ENCODE measurements at regions not wholly inside any gene's neighbourhood (a gene's known extent, or its start where the extent isn't known, plus 50 kb on each side); places are given as distances from the start of the nearest gene placed in this dataset.
"Not testable (repeated sequence)": the region's sequence is repeated elsewhere in the genome, so short reads cannot be mapped to it uniquely, and the experiment has no call there.

DNA sequence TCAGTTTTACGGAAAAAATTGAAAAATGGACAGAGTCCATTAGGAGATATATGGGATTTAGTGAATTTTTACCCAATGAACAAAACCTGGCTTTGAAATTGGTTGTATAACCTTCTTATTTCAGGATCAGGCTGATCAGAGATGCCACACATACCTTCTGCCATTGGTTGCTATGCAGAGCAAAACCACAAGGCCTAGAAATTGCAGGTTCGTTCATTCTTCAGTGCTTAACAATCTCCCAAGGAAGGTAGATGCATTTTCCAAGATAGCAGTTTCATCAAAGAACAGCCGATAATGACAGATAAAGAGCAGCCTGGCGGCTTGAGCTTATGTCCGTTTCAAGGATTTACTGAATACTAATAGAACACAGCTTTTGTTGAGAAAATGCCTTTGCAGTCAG, 868.8 kb downstream of the EPHA4 start:
- DNase-seq (ENCODE audit: extremely low read depth, low read depth): no peak

DNA sequence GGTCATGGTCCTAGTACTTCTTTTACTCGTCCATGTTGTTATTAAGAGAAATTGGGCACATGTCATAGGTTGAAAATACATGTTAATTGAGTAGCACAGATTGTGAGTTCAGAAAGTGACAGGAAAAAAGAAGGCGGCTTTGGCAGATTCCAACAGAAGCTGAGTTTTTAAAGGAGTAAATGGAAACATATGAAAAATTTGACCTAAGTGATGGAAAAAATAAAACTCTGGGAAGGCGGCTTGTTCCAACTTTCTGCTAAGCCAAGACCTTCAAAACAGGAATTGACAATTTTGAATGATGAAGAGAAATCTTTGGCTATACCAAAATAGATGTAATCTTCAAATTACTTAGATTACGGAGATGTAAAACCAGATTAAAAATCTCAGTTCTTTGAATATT, 868.0 kb downstream of the EPHA4 start:
- DNase-seq (ENCODE audit: extremely low read depth, low read depth): no peak

DNA sequence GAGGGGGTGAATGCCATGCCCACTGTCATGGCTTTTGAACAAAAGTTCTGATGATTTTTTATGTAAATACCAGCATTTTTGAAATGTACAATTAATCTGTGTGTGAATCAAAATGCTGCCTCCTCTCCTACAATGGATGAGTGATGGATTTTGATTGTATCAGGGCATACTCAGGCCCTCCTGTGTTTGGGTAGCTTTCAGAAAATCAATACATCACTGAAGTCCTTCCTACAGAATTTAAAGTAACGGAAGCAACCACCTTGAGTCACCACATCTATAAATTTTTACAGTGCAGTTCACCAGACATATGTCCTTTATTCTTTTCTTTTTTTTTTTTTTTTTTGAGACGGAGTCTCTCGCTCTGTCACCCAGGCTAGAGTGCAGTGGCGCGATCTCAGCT, 867.3 kb downstream of the EPHA4 start:
- DNase-seq (ENCODE audit: extremely low read depth, low read depth): no peak

DNA sequence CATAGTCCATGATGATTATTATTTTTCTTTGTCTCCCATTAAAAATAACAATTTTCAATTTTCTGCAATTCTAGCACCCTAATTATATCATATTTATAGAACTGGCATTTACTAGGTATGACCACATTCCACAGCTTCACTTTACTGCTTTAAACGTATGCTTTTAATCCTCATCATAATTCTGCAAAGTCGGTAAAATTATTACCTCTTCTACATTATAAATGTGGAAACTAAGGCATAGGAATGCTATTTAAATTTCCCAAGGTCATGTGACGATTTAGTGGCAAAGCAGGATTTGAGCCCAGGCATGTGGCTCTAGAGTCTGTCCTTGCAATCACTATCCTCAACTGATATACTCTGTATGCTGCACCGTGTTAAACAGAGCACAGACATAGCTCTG, 866.4 kb downstream of the EPHA4 start:
- no peak for DNase-seq (ENCODE audit: extremely low read depth, low read depth)

DNA sequence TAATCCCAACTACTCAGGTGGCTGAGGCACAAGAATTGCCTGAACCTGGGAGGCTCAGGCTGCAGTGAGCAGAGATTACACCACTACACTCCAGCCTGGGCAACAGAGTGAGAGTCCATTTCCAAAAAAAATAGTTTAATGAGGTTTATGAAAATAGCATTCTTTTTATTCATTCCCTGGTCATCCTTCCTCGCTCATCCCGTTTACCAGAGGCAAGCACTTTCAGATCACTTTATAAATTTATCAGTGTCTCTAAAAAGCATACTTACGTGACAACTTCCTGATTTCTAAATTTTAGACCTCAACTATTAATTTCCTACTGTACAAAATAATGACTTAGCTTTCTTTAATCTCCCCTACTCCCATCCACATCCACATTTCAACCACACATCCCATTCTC, 864.8 kb downstream of the EPHA4 start:
- no peak for DNase-seq (ENCODE audit: extremely low read depth, low read depth)

DNA sequence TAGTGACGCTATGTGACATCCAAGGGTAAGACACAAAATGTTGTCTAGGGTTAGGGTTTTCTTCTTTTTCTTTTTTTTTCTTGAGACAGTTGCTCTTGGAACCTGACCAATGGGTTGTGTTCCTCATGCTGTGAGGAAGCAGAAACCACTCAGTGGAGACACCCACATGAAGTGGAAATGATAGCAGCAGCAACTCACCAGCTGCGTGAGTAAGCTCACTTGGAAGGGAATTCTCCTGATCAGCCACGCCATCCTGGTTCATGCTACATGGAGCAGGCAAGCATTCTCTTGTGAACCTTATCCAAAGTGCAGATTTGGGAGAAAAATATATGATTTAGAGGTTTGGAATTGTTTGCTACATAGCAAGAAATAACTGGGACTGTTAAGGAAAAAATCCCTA, 863.7 kb downstream of the EPHA4 start:
- no peak for DNase-seq (ENCODE audit: extremely low read depth, low read depth)

DNA sequence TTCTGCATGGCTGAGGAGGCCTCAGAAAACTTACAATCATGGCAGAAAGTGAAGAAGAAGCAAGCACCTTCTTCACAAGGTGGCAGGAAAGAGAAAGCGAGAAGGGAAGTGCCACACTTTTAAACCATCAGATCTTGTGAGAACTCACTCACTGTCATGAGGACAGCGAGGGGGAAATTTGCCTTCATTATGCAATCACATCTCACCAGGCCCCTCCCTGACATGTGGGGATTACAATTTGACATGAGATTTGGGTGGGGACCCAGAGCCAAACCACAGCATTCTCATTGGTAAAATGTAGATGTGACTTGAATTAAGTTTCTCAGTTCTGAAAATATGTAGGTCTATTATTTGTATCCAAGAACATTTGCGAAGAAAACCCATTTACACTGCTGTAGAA, 854.8 kb downstream of the EPHA4 start:
- no peak for DNase-seq (ENCODE audit: extremely low read depth, low read depth)

DNA sequence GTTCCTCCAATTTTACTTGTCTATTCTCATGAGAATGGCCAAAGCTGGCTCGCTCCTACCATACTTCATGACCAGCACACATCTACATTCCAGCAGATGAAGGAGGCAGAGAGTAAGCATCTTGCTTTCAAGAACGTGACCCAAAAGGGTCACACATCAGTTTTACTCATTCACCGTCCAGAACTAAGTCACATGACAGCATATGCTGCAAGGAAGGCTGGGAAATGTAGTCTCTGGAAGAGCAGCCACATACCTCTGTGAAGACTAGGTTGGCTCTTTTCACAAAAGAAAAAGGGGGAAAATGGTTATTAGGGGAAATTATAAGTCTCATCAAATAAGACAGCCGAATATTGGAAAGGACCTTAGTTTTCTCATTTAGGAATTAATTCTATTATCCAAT, 835.3 kb downstream of the EPHA4 start:
- DNase-seq (ENCODE audit: extremely low read depth, low read depth): no peak

DNA sequence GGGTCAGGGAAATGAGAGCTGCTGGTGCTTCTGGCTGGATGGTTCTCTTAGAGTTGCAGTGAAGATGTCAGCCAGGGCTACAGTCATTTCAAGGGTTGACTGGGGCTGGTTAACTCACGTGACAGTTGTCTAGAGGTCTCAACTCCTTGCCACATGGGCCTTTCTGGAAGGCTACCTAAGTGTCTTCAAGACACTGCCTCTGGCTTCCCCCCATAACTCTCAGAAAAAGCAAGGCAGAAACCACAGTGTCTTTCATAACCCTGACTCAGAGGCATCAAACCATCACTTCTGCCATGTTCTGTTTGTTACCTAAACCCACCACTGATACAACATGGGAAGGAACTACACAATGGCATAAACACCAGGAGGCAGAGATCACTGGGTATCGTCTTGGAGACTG, 828.9 kb downstream of the EPHA4 start:
- DNase-seq (ENCODE audit: extremely low read depth, low read depth): no peak

DNA sequence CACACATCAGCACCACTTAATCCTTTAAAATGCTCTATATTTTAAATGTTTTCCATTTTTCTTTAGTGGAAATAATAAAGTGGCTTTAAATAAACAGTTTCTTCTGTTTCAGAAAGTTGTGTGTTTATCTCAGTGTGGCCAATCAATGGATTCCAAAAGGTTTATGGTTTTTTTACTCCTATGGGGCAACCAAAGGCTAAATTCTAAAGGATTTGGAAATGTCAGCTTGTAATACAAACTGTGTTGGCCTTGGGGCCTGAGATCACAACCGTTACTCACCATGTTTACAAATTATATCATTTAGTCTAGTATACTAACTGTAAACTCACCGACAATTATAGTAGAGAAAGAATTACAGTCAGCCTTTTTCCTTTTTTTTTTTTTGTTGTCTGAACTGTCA, 827.2 kb downstream of the EPHA4 start:
- no peak for DNase-seq (ENCODE audit: extremely low read depth, low read depth)

DNA sequence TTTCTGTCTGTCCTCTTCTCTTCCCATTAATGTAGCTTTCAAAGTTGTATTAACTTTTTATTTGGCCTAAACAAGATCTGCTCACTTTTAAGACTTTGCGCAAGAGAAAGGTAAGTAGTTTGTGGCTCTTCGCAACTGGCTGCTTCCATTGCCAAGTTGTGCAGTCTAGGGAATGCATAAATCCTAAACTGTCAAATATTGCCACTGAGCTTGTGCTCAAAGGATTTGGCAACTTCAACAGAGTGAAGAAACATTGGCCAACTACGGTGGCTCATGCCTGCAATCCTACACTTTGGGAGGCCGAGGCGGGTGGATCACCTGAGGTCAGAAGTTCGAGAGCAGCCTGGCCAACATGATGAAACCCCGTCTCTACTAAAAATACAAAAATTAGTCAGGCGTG, 826.4 kb downstream of the EPHA4 start:
- DNase-seq (ENCODE audit: extremely low read depth, low read depth): no peak

DNA sequence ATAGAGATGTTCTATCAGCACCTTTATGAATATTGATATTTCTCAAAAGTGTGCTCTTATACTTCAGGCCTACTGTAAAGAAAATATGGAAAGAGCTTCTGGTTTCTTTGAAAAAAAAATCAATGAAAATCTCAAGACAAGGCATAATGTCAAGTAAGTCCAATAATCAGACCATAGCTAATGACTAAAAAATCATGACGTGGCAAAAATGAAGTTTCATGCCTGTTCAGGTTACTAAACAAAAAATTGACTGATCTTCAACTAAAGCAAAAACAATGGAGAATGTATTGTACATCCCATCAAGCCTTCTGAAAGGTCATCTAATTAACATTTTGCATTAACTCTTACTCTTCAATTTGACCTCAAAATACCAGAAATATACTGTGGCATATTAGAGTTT, 824.4 kb downstream of the EPHA4 start:
- no peak for DNase-seq (ENCODE audit: extremely low read depth, low read depth)

DNA sequence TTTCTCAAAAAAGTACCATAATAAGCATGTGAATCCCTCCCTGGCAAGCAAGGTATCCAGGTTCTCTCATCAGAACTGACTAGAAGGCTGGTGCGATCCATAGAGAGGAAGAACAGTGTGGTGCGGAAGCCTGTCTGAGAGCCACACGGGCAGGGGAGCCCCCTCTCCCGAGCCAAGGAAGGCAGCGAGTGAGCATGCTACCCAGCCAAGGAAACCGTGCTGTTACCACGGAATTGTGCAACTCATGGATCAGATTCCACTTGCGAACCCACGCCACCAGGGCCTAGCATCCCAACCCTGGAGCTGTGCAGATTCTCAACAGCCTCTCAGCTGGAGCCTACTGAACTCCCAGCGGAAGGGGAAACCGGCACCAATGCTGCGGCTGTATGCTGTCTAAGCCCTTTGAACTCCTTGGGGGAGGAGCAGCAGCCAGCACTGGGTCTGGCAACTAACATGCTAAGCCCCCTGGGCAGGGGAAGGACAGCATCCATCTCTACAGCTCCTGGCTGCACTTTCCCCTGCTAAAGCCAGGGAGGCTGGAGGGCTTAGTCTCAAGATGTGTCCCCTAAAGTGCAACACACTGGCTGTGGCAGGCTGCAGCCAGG, 823.1 kb downstream of the EPHA4 start:
- DNase-seq (ENCODE audit: extremely low read depth, low read depth): no peak

DNA sequence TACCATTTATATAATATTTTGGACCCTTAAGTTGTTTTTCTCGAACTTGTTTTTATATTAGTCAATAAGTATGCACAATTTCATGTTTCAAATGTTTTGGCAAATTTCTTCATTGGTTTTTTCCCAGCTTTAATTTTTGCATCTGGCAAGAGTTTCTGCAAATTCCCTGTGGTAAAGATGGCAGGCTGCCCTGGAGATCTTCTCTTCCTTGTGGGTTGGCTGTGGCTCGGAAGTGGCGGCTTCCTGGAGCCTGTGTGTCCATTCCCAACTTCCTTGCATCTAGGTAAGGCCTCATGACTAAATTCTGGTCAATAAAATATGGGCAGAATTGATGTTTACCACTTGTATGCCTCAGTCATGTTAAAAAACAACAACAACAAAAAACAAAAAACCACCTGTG, 818.6 kb downstream of the EPHA4 start:
- no peak for DNase-seq (ENCODE audit: extremely low read depth, low read depth)

DNA sequence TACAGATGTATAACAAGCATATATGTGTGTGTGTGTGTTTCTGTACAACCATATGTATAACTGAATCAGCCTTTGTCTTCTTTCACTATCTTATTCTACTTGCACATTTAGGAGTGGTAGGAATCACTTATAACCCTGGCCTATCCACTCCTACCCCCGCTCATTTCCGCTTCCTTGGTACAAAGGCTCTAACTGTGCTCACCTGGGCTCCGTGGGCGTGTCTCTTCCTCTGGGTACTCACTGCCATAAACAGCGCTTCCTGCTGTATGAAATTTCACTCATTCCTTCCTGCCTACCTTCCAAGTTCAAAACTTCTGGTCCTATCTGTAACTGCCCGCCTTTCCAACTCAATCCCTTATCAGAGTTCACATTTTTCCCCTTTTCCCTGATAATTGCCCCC, 815.5 kb downstream of the EPHA4 start:
- no peak for DNase-seq (ENCODE audit: extremely low read depth, low read depth)

DNA sequence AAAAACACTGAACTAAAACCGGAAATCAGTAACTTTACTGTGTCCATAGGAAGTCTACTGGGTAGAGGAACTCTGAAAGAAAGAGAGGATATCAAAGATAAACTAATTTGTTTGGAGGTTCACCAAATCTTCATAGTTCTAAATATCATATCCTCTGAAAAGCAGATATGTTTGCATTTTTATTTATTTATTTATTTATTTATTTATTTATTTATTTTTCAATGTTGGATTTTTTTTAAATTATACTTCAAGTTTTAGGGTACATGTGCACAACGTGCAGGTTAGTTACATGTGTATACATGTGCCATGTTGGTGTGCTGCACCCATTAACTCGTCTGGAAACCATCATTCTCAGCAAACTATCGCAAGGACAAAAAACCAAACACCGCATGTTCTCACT, 813.7 kb downstream of the EPHA4 start:
- not testable (repeated sequence) for DNase-seq (ENCODE audit: extremely low read depth, low read depth)

DNA sequence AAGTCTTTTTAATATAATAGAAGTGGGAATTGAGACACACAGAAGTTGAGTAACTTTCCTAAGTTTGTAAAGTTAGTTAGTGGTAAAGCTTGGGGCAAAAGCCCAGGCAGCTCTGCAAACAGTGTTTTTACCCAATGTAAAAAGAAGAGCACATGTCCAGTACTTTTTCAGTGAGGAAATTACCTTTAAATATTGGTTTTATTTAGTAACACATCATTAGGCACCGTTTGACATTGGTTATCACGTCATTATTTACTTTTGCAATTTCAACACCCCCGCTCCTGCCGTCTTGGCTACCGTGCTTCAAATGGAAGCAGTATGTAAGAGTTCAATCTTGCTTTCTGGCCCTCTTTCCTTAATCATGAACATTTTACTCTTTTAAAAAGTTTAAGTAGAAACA, 807.9 kb downstream of the EPHA4 start:
- DNase-seq (ENCODE audit: extremely low read depth, low read depth): no peak

DNA sequence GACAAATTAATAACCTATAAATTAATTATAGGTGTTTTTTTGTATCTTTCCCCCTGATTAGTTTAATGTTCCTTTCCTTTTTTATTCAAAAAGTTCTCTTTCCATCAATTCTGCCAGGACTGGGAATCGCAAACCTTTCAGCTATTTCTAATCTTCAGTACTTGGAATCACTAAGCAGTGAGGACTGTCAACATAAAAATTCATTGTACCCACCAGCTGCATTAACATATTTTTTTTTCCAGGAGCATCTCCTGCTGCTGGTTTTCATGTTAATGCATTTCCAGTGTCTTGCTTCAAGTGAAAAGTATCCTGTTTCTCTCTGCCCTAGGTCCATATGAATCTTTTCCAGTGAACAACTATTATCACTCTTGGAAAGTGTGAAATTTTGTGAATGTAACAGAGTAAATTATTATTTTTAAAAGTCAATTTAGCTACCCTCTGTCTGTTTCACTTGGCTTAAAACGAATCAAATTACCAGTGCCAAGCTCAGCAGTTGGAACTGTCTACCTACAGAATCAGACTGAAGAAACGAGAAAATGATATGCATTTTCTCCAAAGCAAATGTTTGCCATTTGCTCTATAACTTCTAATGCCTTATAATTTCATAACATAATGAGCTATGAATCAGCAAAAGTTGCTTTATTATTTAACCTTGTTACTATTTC, 804.4 kb downstream of the EPHA4 start:
- DNase-seq (ENCODE audit: extremely low read depth, low read depth): no peak

DNA sequence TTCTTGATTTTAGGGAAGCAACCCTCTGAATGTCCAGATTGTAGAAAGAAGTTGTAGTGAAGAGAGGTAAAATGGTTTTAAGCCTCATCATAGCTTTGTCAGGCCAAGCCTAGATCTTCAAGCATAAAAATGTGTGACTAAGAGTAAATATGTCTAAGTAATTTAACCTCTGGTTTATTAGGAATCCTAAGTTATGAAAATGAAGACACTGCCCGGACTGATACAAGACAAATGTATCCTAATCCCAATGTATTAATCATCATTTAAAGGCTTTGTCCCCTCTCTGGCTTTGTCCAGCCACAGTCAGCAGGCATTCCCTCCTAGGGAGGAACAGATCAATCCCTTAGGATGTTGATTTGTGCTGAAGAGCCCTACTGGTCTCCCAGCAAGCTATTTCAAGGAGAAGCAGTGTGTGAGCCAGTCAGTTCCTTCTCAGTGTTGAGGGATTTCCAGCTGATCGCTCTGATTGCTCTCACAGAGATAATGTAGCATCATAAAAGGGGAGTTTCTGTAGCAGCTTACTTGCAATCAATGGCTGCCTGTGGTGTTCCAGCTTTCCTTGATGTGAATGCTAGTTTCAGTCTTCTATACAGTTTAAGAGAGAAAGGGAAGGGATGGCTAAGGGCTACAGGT, 796.1 kb downstream of the EPHA4 start:
- DNase-seq (ENCODE audit: extremely low read depth, low read depth): no peak

DNA sequence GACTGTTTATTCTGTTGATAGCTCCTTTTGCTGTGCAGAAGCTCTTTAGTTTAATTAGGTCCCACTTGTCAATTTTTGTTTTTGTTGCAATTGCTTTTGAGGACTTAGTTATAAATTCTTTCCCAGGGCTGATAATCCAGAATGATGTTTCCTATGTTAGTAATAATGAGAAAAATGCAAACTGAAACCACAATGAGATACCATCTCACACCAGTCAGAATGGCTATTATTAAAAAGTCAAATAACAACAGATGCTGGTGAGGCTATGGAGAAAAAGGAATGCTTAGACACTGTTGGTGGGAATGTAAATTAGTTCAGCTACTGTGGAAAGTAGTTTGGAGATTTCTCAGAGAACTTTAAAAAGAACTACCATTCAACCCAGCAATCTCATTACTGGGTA, 793.0 kb downstream of the EPHA4 start:
- not testable (repeated sequence) for DNase-seq (ENCODE audit: extremely low read depth, low read depth)

DNA sequence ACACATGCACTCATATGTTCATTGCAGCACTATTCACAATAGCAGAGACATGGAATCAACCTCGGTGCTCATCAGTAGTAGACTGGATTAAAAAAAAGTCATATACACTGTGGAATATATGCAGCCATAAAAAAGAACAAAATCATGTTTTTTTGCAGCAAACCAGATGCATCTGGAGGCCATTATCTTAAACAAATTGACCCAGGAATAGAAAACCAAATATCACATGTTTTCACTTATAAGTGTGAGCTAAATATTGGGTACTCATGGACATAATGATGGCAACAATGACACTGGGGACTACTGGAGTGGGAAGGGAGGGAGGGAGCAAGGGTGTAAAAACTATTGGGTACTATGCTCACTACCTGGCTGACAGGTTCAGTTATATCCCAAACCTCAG, 792.6 kb downstream of the EPHA4 start:
- no peak for DNase-seq (ENCODE audit: extremely low read depth, low read depth)

DNA sequence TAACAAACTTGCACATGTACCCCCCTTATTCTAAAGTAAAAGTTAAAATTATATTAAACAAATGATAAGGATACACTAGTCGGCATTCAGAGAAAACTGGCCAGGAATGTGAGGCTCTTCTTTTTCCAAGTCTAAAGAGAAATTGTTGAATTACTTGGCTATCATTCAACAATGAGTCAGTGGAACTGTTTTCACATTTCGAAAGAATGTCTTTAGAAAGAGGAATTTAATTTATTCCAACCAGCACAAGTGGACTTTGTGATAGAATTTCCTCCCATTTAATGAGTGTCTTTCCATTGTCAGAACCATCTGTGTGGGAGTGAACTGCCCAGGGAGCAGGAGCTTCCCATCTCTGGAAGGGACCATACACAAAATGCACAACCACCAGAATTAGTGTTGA, 792.2 kb downstream of the EPHA4 start:
- DNase-seq (ENCODE audit: extremely low read depth, low read depth): no peak
